Skin epidermis (tissue), 12 donors: ENCODE measurements at regions not wholly inside any gene's neighbourhood (a gene's known extent, or its start where the extent isn't known, plus 50 kb on each side); places are given as distances from the start of the nearest gene placed in this dataset.
"Not testable (repeated sequence)": the region's sequence is repeated elsewhere in the genome, so short reads cannot be mapped to it uniquely, and the experiment has no call there.

Experiments used
- H3K27ac ChIP-seq, 21 experiments: fragments of 200-600 bp; sonication (generic) in 11 of 21; one replicate each; pipeline ENCODE4 v1.5.0; 2020; ENCODE audit warnings: mild to moderate bottlenecking in 3 of 21, inconsistent platforms in 2 of 21, moderate library complexity in 2 of 21
- H3K4me3 ChIP-seq, 7 experiments: fragments of 200-600 bp; sonication (generic) in 2 of 7; one replicate each; pipeline ENCODE4 v1.5.0; 2020; ENCODE audit warnings: inconsistent platforms in 2 of 7, mild to moderate bottlenecking in 2 of 7, moderate library complexity in 1 of 7

DNA sequence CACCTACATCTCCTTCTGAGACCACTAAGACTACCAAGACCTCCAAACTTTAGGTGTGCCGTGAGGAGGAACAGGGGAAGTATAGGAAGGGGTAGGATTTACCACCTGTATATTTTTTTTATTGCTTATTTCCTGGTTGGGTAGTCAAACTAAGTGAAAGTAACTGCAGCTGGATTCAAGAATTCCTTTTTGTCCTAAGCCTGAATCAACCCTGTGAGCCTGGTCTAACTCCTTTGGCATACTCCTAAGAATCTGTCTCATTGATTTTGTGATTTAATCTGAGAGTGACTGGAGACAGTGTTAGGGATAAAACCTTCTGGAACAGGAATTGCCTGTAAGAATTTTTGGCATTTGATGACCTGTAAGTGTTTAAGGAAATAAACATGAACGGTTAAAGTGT, 523.5 kb upstream of the MIR17HG start:
- Histone ChIP-seq H3K4me3 (no peak overlapping the region), H3K27ac (no peak overlapping the region)

- Histone ChIP-seq H3K4me3 (no peak overlapping the region), H3K27ac (no peak overlapping the region)
Observed at GRCh38 chr13:90826688-90827087, 520.8 kb upstream of the MIR17HG start.

- Histone ChIP-seq H3K4me3 (no peak overlapping the region), H3K27ac (no peak overlapping the region)
Observed at GRCh38 chr13:90830782-90831181, 516.7 kb upstream of the MIR17HG start.

- Histone ChIP-seq H3K27ac (no peak overlapping the region), H3K4me3 (no peak overlapping the region)
Observed at GRCh38 chr13:90833951-90834350, 513.5 kb upstream of the MIR17HG start.

- no peak overlapping the region for H3K27ac ChIP-seq
- no peak overlapping the region for H3K4me3 ChIP-seq
Observed at GRCh38 chr13:90834700-90835099, 512.8 kb upstream of the MIR17HG start.

- H3K27ac ChIP-seq = no peak overlapping the region
- no peak overlapping the region for H3K4me3 ChIP-seq
Observed at GRCh38 chr13:90835826-90836225, 511.7 kb upstream of the MIR17HG start.

DNA sequence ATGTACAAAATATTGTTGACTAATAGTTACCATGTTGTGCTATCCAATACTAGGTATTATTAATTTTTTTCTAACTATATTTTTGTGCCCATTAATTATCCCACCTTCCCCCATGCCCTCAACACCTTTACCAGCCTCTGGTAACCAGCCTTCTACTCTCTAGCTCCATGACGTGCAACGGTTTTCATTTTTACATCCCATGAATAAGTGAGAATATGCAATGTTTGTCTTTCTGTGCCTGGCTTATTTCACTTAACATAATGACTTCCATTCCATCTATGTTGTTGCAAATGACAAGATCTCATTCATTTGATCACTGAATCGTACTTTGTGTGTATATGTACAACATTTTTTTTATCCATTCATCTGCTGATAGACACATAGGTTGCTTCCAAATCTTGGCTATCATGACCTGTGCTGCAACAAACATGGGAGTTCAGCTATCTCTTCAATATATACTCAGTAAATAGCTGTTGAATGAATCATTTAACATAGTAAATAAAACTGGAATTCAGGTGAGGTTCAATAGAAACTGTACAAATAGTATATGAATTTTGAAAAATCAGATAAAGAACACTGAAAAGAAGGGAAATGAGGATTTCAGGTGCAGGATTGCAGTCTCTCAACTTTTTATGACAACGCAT, 509.0 kb upstream of the MIR17HG start:
- Histone ChIP-seq H3K27ac (no peak overlapping the region), H3K4me3 (no peak overlapping the region)

GRCh38 chr13:90839061-90839460, 508.4 kb upstream of the MIR17HG start:
- no peak overlapping the region for H3K4me3 ChIP-seq

DNA sequence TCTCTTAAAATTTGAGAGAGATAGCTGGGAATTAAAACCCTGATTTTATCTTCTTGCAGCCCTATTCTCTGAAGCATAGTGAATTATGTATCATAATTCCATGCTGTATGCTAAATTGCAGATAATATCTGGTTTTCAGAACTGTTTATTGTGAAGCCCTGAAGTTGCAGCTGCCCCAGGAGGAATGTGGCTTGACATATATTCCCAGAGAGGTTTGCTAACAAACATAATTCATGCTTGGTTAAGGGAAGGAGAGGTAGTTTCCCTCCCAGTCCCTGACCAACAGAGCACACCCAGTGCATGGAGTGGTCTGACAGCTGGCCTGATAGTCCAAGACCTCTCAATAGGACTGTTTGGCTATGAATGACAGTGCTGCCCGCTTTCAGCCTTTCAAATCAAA, 500.6 kb upstream of the MIR17HG start:
- Histone ChIP-seq H3K27ac (no peak overlapping the region), H3K4me3 (no peak overlapping the region)

More at GRCh38 chr13:90839061-90839460, 508.4 kb upstream of the MIR17HG start:
- H3K27ac ChIP-seq = no peak overlapping the region

- not testable (repeated sequence) for H3K27ac ChIP-seq, H3K4me3 ChIP-seq
Observed at GRCh38 chr13:90853666-90854065, 493.8 kb upstream of the MIR17HG start.

DNA sequence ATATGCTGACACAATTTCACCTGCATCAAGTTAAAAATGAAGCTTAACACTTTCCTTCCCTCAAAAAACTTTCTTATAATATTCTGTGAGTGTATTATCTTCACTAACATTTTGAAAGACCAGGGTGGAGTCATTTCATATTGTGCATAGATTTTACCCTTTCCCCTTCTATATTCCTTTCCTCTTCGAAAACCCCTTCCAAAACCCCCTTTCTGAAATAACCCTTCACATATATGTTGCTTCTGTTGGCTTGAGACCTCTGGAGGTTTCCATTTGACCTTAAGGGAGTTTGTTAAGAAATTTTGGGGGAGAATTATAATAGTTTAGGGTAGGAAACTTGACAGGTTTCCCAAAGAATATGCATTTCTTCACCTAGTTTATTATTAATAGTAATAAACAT, 489.6 kb upstream of the MIR17HG start:
- Histone ChIP-seq H3K4me3 (no peak overlapping the region), H3K27ac (no peak overlapping the region)

DNA sequence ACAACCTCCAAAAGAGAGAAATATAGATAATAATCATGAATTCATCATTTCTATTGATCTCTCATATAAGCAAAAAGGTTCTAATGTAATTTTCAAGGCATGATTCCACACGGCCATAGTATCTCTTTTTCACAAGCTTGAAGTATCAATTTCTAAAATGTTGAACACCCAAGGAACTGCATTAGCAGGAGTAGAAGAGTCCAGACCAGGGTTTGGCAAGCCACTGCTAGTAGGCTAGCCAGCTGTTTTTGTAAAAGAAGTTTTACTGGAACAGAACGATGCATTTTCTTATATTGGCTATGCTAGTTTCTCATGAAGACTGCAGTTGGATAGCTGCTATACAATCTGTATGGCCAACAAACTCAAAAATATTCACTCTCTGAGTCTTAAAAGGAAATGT, 481.5 kb upstream of the MIR17HG start:
- no peak overlapping the region for H3K4me3 ChIP-seq
- H3K27ac ChIP-seq = no peak overlapping the region

DNA sequence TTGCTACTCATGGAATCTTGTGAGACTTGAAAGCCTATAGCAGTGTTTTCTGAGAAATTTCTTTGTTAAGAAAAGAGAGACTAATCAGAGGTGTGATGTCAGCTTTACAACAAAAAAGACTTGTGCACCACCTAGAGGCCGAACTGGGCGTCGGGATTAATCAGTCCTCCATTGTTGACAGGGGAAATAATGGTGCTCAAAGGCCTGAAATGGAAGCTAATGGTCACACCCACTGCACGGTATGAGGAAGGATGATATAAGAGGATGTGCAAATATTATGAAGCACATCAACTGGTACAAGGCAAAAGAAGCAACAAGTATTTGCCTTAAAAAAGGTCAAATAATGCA, 480.2 kb upstream of the MIR17HG start:
- no peak overlapping the region for H3K27ac ChIP-seq
- no peak overlapping the region for H3K4me3 ChIP-seq

- Histone ChIP-seq H3K27ac (no peak overlapping the region), H3K4me3 (no peak overlapping the region)
Observed at GRCh38 chr13:90868321-90868920, 479.1 kb upstream of the MIR17HG start.

- Histone ChIP-seq H3K27ac (no peak overlapping the region), H3K4me3 (no peak overlapping the region)
Observed at GRCh38 chr13:90869580-90869979, 477.9 kb upstream of the MIR17HG start.

DNA sequence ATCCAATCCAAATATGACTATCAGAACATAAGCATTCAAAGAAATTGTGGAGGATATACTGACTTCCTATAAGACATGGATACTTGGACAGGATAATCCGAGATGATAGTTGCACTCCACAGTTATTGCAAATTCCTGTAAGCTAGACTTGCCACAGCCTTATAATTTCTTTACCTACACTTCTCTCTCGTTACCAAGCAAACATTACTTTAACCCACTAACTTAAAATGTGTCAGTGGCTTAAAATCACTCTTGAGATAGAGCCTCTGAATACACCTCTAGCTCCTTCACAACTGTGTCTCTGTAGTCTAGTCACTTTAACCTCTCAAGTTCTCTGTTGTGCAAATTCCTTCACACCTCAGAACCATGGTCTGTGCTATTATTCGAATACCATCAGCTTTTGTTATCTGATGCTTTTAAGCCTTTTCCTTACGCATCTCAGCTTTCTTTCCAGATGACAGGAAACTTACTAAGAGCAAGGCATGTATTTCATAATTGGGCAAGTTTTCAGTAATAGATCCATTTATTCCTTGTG, 474.9 kb upstream of the MIR17HG start:
- Histone ChIP-seq H3K4me3 (no peak overlapping the region), H3K27ac (no peak overlapping the region)

- Histone ChIP-seq H3K27ac (no peak overlapping the region), H3K4me3 (no peak overlapping the region)
Observed at GRCh38 chr13:90880790-90881189, 466.7 kb upstream of the MIR17HG start.

DNA sequence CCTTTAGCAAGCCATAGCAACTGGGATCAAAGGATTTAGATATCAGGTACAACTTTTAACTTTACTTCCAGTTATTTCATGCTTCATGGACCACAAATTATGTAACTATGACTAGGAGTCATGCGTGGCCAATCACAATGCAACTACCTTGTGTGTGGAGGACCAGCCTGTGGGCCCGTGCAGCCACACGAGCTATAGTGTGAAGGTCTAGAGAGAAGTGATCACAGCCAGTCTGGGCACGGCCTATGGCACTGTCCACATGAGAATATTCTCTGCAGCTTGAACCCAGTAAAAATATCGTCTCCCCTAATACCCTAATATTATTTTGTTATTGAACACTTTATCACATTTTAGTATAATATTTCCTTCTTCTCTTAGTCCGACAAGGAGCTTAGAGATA, 464.9 kb upstream of the MIR17HG start:
- Histone ChIP-seq H3K4me3 (no peak overlapping the region), H3K27ac (no peak overlapping the region)

- no peak overlapping the region for H3K27ac ChIP-seq
- H3K4me3 ChIP-seq = no peak overlapping the region
Observed at GRCh38 chr13:90883592-90883991, 463.9 kb upstream of the MIR17HG start.

DNA sequence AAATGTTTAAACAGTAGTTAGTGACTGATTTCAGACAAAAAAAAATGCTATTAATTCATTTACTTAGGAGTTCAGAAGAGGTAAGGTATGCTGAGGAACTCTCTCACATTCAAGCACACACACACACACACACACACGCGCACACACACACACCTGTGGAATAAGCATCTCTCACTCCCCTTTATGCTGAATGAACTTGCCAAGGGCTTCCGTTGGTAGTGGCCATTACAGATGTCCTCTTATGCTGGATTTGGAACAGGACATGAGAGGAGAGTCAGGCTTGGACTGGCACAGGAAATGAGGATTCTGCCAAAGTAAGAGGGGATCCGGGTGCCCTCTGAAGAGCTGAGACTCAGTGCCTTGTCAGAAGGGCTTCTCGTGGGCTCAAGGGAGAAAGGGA, 463.4 kb upstream of the MIR17HG start:
- no peak overlapping the region for H3K27ac ChIP-seq

GRCh38 chr13:90889906-90890834, 457.3 kb upstream of the MIR17HG start:
- Histone ChIP-seq H3K4me3 (no peak overlapping the region), H3K27ac (no peak overlapping the region)

More for the DNA sequence above, 463.4 kb upstream of the MIR17HG start:
- no peak overlapping the region for H3K4me3 ChIP-seq
